Epithelial cell of esophagus (primary cell): ENCODE measurements at regions not wholly inside any gene's neighbourhood (a gene's known extent, or its start where the extent isn't known, plus 50 kb on each side); places are given as distances from the start of the nearest gene placed in this dataset.

Source experiments
- DNase-seq: peaks from one replicate; pipeline ENCODE4 v3.0.0; 2010; ENCODE audit warnings: low read depth
- H3K4me3 ChIP-seq: 2 replicates; pipeline ENCODE4 v1.5.1; 2011; ENCODE audit warnings: mild to moderate bottlenecking, low read length, control low read depth
- TF ChIP-seq, protein P1 (sequence below): IDR thresholded peaks from 2 replicates; pipeline ENCODE4 v1.5.1; 2011; ENCODE audit warnings: low read depth, mild to moderate bottlenecking, low read length, control low read depth, inconsistent platforms; ENCODE audit not compliant: insufficient read depth; ENCODE audit errors: missing control alignments

DNA sequence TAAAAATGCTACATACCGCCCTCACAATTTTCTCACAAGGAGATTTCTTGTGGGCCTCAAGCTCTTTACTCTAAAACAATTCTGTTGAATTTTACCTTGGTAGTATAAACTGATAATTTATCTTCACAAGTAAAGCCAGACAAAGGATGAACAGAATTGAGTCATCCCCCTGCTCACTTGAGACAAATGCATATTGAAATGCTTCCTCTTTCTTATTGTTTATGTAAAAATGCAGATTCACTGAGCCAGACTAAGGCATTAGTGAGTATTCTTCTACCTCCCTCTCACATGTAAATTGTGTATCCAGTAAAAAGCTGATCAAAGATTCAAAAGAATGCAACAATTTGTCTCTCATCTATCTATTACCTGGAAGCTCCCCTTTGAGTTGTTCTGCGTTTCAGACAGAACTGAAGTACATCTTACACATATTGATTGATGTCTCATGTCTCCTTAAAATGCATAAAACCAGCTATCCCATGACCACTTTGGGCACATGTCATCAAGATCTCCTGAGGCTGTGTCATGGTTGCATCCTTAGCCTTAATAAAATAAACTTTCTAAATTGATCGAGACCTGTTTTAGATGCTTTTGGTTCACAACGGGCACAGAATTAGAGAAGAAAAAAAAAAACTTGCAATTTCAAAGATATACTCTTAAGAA lies 743.1 kb upstream of the B3GALT2 start:
- DNase-seq: no peak
- no peak overlapping the region for H3K4me3 ChIP-seq
- TF ChIP-seq, protein P1, sequence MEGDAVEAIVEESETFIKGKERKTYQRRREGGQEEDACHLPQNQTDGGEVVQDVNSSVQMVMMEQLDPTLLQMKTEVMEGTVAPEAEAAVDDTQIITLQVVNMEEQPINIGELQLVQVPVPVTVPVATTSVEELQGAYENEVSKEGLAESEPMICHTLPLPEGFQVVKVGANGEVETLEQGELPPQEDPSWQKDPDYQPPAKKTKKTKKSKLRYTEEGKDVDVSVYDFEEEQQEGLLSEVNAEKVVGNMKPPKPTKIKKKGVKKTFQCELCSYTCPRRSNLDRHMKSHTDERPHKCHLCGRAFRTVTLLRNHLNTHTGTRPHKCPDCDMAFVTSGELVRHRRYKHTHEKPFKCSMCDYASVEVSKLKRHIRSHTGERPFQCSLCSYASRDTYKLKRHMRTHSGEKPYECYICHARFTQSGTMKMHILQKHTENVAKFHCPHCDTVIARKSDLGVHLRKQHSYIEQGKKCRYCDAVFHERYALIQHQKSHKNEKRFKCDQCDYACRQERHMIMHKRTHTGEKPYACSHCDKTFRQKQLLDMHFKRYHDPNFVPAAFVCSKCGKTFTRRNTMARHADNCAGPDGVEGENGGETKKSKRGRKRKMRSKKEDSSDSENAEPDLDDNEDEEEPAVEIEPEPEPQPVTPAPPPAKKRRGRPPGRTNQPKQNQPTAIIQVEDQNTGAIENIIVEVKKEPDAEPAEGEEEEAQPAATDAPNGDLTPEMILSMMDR: no peak

DNA sequence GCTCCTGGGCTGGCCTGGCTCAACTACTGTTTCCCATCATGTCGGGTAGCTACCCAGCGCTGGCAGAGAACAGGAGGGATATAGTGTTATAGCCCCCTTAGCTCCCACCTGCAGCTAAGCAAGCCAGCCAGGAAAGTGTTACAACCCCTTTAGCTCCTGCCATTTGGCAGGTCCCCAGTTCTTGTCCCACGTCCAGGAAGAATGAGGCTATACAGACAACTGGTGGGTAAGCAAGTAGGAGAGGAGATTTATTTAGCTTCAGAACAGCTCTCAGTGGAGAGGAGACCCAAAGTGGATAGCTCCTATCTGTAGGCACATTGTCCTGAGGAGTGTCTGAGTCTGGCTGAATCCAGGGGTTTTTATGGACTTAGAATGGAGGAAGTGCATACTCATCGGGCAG lies 741.1 kb upstream of the B3GALT2 start:
- H3K4me3 ChIP-seq: no peak overlapping the region
- no peak for DNase-seq
- TF ChIP-seq, protein P1: no peak

DNA sequence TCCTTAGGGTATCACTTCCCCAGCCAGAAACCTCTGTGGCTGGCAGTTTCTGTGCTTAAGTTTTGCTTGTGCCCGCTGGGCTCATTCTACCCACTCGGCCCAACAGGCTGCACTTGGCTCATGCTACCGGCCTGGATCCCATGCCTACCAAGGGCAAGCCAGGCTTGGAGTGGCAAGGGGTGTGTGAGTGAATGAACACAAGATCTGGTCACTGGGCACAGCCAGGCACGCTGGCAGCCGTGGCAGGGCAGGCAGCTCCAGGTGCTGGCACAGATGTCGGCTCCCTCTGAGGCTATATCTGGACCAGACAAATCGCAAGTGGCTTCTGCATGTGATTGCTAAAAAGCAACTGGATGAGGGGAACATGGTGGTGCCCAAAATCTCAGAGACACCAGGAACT lies 740.5 kb upstream of the B3GALT2 start:
- no peak overlapping the region for H3K4me3 ChIP-seq
- TF ChIP-seq, protein P1: no peak
- no peak for DNase-seq

DNA sequence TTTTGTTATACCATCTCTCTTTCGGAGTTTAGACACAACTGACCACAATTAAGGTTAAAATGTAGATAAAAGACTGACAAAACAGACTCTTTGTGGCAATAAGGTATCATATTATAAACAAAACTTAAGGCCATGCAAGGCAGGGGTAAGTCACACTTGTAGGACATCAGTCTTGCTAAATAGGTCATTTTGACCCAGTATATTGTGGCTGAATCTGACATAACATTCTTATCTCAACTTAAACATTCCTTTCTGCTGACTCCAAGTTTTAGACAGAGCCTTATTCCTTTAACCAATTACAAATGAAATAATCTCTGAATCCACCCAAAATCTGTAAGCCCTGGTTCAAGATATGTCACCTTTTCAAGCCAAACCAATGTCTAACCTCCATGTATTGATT lies 733.4 kb upstream of the B3GALT2 start:
- no peak for DNase-seq
- H3K4me3 ChIP-seq: no peak overlapping the region
- TF ChIP-seq, protein P1: no peak

DNA sequence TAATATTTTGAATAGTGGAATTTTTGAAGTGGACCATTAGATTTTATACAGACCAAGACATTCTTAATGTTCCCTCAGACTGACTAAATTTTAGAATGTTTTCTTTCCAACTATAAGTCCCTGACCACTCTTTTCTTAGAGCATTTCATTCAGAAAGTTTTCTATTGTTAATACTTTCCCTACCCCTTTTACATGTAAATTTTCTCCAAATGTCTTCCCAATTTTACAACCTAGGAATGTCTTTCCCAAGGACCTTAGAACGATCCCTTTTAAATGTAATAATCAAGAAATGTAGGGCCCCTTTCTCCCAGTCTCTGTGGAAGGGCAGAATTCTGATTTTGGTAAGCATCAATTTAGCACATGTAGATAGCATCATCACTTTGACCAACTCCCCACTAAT lies 730.0 kb upstream of the B3GALT2 start:
- H3K4me3 ChIP-seq: no peak overlapping the region
- DNase-seq: no peak
- TF ChIP-seq, protein P1: no peak

DNA sequence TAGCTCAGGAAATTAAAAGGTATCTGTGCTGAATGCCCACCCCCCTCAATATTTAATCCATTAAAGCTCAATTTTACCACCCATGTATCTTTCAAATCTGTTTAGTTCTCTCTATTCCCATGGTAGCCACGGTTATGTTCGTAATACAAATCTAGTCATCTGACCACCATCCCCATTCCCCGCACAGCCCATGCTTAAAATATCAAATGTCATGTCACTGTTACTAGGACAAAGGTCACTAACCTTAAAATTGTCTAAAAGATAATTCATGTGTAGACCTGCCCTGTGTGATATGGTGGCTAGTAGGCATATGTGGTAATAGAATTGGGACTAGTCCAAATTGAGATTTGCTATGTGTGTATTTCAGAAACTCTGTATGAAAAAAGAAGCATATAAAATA lies 728.5 kb upstream of the B3GALT2 start:
- TF ChIP-seq, protein P1: no peak
- H3K4me3 ChIP-seq: no peak overlapping the region
- DNase-seq: peak; percentile 6

DNA sequence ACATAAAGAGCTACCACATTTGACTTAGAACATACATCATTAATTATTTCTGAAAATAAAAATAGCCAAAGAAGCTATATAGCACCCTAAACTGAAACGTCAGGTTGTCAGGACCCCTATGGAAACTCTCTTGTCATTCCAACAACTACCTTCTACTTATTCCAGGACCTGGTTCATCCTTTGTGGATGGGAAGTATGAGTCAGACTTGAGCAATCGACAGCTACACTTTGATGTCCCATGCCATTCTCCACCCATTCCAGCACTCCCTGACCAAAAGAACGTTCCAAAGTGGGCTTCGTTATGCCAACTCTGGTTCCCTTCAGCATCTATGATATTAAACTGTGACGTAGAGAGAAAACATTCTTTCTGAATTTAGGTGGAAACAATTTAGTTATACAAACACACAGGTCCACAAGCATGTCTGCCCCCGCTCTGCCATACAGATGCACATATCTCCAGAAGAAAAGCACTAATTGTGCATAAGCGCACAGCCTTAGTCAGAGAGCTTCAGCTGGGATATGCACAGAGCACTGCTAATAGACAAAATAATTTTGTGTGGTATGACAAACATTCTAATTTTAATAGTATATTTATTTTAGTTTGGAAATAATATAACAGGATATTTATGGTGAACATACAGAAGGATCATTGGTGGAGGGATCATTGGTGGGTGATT lies 723.1 kb upstream of the B3GALT2 start:
- H3K4me3 ChIP-seq: no peak overlapping the region
- DNase-seq: peak; percentile 40
- TF ChIP-seq, protein P1: no peak
